8988T (cell line): ENCODE measurements at regions not wholly inside any gene's neighbourhood (a gene's known extent, or its start where the extent isn't known, plus 50 kb on each side); places are given as distances from the start of the nearest gene placed in this dataset.
"Not testable (repeated sequence)": the region's sequence is repeated elsewhere in the genome, so short reads cannot be mapped to it uniquely, and the experiment has no call there.

Experiments used
- DNase-seq: peaks from one replicate; pipeline ENCODE4 v3.0.0; 2011

DNA sequence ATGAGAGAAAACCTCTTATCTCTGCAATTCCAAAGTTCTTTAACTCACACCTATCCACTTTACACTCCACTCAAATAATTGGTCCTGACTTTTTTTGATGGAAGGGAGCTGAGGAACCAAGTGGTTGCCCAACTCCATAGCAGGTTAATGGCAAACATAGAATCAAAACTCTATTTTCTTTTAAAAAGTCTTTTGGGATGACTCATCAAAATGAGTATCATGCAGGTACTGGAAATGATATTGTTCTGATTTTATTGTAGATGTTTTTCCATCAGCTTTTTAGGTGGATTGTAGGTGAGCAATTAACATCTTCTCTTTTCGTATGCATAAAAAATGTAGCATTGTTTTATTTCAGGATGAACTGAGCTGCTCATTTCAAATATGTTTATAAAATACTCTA is 239.5 kb downstream of the SATB1 start:
- no peak for DNase-seq

DNA sequence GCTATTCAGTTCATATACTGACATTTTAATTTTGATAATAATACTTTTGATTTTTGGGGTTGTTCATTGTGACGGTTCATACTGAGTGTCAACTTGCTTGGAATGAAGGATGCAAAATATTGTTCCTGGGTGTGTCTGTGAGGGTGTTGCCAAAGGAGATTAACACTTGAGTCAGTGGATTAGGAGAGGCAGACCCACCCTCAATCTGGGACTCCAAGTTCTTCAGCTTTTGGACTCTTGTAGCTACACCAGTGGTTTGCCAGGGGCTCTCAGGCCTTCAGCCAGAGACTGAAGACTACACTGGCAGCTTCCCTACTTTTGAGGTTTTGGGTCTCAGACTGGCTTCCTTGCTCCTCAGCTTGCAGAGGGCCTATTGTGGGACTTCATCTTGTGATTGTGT is 242.2 kb downstream of the SATB1 start:
- not testable (repeated sequence) for DNase-seq

DNA sequence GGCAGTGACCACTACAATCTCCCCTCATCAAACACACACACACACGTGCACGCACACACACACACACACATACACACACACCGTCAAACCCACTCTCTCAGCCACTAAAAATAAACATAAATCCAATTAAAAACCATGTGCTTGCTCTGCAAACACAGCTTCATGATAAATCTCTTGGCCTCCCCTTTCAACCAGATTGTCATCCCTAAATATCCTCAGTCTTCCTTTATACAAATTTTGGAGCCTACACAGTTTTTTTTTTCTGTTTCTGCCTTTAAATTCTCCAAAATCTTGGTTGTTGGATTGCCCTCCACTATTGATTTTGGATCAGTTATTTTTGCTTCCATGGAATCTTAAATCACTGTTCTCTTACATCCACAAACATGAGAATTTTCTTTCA is 245.6 kb downstream of the SATB1 start:
- DNase-seq, result no peak

DNA sequence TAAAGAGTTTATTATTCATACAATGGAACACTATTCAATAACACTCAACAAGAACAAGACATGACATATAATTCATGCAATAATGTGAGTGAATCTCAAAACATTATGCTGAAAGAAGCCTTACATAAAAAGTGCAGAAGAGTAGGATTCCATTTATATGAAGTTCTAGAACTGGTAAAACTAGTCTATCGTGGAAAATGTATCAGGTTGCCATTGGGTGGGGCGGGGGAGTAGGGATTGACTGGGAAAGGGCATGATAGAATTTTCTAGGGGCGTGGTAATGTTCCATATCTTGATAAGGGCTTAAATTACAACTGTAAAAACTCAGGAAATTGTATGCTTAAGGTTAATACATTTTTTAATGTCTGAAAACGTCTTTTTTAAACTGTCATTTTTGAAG is 247.9 kb downstream of the SATB1 start:
- no peak for DNase-seq

DNA sequence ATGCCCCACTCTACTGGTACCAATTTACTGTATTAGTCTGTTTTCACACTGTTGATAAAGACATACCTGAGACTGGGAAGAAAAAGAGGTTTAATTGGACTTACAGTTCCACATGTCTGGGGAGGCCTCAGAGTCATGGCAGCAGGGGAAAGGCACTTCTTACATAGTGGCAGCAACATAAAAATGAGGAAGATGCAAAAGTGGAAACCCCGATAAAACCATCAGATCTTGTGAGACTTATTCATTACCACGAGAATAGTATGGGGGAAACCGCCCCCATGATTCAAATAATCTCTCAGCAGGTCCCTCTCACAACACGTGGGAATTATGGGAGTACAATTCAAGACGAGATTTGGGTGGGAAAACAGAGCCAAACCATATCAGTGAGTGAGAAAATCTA is 251.2 kb downstream of the SATB1 start:
- DNase-seq, result not testable (repeated sequence)

DNA sequence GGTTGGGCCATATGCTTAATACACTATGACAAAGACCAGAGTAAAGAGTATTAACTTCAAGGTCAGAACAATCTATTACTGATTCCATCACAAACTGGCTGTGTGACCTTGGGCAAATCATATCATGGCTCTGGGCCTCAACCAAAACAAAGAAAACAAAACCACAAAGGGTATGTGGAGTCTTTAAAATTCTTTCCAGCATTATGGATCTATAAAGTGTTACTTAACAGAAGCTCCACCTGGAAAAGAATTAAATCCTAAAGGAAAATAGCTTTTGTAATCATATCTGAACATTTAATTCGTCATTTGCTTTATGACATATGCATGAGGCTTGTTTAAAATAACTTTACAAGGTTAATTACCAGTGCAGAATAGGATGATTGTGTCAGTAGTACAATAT is 265.5 kb downstream of the SATB1 start:
- DNase-seq, result no peak

DNA sequence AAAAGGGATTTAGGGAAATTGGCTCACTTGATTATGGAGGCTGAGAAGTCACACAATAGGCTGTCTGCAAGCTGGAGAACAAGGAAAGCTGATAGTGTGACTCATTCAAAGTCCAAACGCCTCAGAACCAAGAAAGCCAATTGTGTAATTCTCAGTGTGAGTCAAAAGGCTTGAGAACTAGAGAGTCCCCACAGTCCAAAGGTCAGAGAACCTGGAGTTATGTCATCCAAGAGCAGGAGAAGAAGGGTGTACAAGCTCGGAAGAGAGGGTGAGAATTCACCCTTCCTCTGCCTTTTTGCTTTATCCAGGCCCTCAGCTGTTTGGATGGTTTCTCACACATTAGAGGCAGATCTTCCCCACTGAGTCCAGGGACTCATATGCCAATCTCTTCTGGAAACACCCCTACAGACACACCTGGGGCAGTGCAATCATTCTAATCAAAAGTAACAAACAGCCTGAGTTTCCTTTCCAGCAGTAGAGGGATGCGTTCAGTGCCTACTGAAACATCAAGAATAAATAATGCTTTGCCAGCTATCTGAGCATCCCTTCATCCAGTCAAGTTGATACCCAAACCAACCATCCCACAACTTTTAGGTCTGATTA is 271.5 kb downstream of the SATB1 start:
- no peak for DNase-seq

DNA sequence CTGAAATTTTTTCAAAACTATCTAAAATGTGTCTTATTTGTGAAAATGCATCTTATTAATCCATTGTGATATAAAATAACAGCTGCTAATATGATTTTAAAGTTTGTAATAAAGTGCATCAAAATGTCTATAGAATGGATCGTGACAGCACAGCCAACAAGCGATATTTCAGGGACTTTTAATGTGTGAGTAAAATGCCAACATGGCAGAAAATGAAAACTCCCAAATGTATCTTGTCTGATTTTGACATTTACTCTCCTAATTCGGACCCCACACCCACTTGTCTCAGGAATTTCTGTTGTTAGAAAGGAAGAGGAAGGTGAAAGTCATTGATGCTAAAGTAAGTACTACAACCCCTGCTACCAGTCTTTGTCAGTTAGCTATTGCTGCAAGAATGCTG is 273.9 kb downstream of the SATB1 start:
- DNase-seq, result no peak

DNA sequence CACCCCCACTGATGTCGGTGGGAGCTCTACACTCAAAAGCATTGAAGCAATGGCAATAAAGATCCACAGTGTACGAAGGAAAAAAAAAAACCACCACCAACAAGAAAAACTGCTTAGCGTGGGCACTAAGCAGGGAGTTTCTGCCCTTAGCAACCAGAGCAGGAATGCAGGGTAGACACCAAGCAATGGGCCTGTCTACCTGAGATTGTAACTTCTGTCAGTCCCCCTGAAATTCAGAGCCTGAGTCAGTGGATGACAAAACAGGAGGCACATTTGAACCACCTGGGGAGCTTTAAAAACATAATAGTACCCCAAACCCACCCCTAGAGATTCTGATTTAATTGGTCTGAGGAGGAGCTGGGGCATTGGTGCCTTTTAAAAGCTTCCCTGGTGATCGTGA is 275.2 kb downstream of the SATB1 start:
- DNase-seq, result no peak

DNA sequence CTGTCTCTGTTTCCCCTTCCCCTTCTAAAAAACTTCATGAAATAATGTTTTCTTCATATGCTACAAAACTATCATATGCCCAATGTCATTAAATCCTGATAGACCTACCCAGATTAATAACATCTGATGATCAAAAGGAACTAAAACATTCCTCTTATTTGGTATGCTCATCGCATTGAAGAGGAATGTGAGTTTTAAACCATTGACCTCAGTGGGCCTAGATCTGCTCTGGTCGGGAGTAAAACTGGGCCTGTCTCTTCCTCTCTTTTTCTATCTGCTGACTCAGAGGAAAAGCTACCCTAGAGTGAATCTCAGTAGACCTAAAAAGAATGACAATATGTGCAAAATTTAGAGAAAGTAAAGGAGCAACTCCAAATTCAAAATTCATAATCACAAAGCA is 275.8 kb downstream of the SATB1 start:
- DNase-seq, result no peak

DNA sequence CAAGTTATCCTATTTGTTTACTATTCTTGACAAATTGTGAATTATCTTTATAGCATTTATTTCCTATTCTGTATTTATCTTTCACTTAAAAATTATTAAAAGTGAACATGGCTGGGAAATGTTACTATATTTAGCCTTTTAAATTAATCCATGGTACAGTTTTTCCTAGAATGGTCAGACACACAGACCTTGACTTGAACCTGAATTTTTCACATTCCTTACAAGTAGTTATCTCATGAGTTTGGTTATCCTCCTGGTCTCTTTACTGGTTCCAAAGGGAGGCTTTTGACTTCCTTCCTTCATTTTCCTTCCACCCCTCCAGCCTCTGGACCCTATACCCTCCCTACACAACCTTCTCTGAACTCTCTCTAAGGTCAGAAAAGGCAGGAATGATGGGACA is 280.6 kb downstream of the SATB1 start:
- DNase-seq, result no peak

DNA sequence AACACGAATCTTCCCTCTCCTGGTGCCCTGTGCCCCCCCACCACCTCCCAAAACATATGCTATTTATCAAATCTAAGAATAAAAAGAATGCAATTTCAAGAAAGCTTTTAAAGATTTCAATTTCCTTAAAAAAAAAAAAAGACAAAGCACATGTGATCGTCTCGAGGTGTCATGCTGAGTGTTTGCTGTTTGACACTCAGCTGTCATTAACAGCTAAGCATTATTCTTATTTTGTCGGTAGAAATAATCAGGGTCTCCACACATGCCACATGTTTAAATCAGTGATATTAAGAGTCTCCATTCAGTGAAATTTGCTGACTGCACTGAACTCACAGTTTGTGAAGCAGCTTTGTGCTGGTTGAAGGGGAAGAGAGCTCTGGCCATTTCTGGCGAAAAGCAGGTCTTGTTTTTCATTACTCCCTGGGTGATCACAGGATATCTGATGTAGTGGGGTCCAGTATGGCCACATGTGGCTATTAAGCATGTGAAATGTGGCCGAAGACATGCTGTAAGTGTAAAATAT is 281.8 kb downstream of the SATB1 start:
- DNase-seq, result no peak

DNA sequence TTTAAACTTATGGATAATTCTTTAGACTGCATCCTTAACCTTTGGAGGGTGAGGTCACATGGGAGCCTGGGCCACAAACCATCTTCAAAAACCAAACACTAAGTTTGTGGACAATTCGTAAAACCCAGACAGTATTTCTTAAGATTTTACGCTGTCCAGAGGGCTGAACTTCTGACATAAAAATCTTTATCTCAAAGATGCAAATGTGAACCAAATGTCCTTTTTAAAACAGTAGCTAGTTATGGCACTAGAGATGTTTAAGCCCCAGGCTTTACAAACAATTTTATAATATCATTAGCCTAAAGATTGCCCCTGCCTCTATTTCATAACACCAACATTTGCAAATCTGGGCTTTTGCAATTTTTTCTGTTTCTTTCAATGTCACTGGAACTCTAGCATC is 287.2 kb downstream of the SATB1 start:
- DNase-seq, result no peak

DNA sequence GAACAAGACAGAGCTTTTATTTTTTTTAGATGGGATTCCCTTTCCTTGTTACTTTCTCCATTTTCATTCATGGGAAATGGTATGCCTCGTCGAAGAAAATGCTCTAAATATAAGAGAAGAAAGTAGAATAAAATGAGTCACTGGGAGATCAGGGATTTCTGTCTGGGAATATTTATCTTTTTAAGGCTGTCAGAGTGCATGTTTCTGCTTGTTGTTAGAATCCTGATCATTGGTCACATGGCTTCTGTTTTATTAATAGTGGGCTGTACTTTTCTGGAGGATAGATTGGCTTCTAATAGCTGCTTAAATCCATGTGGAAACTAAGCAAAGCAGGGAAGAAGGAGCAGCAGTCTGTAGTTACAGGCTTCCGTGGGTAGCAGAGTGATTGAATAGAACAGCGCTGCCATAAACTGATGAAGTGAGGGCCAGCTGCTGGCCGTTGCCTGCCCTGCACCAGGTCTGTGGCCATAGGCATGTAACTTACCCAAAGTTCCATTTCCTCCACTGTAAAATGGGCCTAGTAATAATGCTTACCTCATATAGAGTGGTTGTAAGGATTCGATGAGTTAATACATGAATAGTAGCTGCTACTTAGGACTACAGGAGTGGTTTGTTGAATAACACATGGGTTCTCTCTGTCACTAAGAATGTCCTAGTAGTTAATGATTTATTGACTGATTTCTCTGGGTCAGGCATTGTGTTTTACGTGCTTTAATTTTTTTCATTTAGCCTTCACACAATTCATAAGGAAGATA is 289.9 kb downstream of the SATB1 start:
- DNase-seq, result no peak

DNA sequence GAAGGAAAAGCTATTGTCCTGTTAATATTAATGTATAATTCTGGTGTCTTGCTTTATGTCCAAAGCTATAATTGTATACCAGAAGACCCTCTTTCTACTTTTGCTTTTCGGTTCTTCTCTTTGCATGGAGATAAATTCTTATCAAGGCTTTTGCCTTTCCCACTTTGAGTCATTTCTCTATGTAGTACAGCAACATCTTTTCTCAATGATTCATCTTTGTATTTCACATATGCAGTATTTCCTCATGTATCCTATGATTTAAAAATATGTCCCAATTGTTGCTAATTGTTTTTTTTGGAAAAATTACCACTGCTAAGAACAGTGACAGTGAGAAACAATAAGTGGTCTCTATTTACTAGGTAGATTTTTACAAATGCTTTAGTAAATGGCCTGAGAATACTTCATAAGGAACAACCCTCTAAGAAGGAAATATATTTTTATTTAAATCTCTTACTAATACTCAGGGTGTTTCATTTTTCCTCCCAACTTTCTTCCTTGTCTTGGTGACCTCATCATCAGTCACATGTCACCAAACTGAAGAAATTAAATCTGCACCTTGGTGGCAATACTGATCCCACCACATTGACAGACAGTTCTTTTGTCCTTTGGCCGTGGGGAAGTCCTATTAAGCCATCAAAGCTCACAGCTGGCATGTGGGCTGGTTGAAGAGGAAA is 290.6 kb downstream of the SATB1 start:
- DNase-seq, result no peak

DNA sequence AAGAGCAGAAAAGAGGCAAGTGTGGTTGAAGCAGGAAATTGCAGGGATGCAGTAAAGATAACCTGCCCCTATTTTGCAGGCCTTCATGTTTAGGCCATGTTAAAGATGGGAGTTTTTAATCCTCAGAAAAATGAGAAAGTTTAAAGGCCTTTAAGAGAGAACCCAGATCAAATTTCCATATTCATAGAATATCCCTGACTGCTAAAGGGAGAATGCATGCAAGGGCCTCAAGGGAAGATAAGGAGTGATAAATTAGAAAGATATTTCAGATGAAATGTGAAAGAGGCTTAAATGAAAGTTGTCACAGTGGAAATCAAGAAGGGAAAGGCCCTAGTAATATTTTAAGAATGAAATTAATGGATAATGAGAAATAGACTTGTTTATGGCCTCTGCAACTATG is 292.1 kb downstream of the SATB1 start:
- DNase-seq, result no peak

DNA sequence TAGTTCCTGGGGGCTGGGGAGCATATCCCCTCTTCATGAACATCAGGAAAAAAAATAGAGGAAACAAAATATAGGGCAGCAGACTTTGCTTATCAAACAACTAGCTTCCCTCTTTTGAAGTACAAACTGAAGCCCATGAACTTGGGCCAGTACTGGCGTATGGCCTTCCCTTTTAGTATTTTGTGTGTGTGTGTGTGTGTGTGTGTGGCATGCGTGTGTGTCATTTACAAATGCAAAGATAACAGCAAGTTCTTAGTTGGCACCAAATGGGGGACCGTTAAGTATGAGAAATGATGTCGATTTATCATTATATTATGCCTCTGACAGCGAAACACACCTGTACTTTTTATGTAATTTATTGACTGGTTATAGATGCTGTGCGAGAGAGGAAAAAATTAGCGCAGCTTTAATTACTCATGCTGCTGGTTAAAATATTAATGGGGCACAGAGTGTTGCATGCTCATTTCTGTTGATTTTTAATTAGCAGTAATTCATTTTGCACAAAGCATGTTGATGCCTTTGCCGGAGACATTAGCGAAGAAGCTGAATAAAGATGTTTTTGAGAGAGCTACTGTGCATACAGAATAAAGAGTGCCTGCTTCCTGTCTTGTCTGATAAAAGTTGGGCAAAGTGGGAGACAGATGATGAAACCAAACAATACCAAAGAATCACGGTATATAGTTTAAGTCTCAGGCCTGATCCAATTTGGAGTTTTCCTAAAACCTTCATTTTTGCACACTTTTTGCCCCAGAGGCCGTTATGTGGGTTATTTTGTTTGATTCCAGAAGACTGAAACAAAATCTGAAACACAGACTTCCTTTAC is 297.1 kb downstream of the SATB1 start:
- DNase-seq, result no peak

DNA sequence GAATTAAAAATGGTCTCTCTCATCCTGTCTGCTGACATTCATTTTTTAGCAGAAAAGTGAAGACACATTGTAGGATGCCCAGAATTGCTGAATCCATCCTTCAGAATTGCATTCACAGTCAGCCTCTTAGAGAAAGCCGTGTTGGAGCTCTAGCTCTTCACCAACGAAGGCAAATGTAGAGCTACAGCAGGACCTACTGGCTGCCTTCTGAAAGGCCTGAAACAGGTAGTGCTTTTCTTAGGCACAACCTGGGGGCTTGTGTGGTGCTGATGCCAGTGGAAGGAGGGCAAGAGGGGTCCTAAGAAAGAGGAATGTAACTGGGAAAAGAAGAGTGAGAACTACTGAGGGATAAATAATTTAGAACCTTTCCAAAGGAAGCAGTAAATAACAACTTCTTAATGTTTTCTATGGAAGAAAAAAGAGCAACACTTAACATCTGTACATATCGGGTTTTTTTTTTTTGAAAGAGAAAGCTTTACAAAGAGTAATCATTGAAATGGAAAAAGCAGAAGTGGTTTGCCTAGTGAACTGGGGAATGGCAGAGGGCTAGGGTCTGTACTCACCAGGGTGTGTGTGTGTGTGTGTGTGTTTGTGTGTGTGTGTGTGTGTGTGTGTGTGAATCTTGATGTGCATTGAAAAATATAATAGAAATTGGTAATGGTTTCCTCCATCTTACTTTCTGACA is 297.8 kb downstream of the SATB1 start:
- no peak for DNase-seq

DNA sequence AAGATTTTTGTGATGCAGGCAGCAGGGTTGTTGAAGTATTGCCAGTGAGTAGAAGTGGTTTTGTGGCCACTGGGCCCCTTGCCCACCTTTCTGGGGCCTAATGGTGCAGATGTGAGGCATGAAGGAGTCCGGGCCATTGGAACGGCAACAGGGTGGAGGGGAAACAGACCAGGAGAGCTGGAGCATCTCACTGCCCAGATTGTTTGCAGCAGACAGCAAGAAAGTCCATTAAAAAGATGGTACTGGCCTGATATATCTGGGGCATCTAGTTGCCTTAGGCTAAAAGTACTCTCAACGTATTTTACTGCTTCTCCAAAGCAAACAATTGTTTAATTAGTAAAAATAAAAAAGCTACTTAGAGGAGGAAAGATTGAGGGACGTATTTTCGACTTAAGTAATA is 298.4 kb downstream of the SATB1 start:
- no peak for DNase-seq

DNA sequence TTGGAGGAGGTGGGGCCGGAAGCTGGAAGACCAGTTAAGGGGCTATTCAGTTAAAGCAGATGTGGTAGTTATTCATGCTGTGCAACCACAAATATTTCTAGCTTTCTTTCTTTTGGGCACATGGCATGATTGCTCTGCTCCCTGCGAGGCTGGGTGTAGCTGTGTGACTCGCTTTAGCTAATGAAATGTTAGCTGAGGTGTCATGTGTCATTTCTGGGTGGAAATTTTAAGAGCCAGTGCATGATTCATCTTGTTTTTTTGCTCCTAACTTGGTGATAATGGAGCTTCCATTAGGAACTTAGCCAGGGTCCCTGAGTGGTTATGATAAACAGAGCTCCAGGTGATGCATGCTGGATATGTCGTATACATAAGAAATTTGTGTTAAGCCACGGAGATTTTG is 300.6 kb downstream of the SATB1 start:
- DNase-seq, result no peak

DNA sequence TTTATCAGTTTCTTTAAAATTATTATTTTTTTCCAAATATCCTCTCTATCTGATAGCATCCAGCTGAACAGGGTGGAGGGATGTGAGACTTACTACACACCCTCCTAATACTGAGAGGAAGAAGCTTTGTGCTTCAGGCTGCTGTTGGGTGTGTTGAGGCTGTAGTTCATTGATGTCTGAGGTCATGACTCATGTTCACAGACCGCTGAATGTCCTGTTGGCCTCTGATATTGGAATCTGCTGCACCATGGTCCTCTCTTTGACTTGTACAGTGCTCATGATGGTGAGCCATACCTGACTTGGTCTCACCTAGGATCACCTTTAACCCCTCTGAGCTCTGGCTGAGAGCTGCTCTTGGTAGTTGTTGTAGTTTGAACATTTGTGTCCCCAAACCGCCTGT is 302.9 kb downstream of the SATB1 start:
- DNase-seq, result no peak

DNA sequence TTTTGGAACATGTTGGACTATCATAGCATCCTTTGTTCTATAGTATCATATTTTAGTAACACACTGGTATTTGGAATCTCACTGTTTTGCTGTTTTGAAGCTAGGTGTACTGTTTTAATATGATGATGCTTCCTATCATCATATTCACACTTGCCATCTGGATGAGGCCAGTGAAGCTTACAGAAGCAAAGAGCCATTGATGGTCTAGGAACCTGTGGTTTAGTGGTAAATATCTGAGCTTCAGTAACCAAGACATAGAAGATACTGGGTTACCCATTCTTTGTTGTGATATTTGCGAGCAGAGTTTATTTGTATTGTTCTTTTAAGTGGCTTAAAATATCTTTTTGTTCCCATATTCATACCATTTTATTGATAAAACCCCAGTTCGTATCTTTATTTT is 304.1 kb downstream of the SATB1 start:
- no peak for DNase-seq

DNA sequence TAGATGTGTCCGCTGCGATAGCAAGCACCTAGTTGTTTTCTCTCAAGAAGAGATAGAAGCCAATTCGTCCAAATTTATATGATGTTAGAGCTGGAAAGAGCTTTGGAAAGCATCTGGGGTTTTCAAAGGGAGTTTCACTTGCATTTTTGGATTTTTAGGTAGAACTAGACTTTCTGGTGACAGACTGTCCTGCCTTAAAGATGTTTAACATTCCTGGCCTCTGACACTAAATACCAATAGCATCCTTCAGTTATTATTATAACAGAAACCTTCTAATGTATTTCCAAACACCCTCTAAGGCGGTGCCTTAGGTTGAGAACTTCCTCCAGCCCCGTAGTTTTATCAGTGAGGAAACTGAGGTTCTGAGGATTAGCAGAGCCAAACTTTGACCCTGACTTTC is 305.3 kb downstream of the SATB1 start:
- DNase-seq, result no peak
